Common myeloid progenitor, CD34-positive (primary cell): ENCODE measurements at regions not wholly inside any gene's neighbourhood (a gene's known extent, or its start where the extent isn't known, plus 50 kb on each side); places are given as distances from the start of the nearest gene placed in this dataset.
"Not testable (repeated sequence)": the region's sequence is repeated elsewhere in the genome, so short reads cannot be mapped to it uniquely, and the experiment has no call there.

ENCODE experiments used
- CTCF ChIA-PET: fragments of 350-600 bp; sonication (Branson Sonifier 250); formaldehyde crosslinking; loops from one replicate; lab custom pipeline; 2021; ENCODE audit warnings: antibody characterized with exemption; lab: Charles Lee
- POLR2A ChIA-PET: fragments of 350-600 bp; sonication (Branson Sonifier 250); formaldehyde crosslinking; loops from one replicate; lab custom pipeline; 2021; ENCODE audit warnings: antibody characterized with exemption; lab: Charles Lee
- DNase-seq, 3 donors: peaks; one replicate each; pipeline versions ENCODE4 v3.0.0 to v3.0.0-alpha.2; 2013
- H3K27ac ChIP-seq, 2 experiments: 1 replicate in 1 of 2; 2 replicates in 1 of 2; pipeline ENCODE4 v1.7.0; 2013; ENCODE audit warnings: inconsistent platforms in 2 of 2, low read length in 2 of 2, mild to moderate bottlenecking in 2 of 2, low read depth in 1 of 2, moderate library complexity in 1 of 2; ENCODE audit not compliant: severe bottlenecking in 2 of 2, insufficient read depth in 1 of 2, poor library complexity in 1 of 2
- H3K27me3 ChIP-seq, 5 experiments: replicated peaks in 2 of 5; 1 replicate in 3 of 5; 2 replicates in 2 of 5; pipeline versions ENCODE4 v1.6.1 to v1.7.0; 2013; ENCODE audit warnings: low read length in 4 of 5, mild to moderate bottlenecking in 2 of 5, moderate library complexity in 2 of 5, inconsistent platforms in 1 of 5; ENCODE audit not compliant: insufficient read depth in 5 of 5, control insufficient read depth in 4 of 5
- H3K36me3 ChIP-seq, 4 experiments: 1 replicate in 2 of 4; 2 replicates in 2 of 4; pipeline versions ENCODE4 v1.6.1 to v1.7.0; 2013; ENCODE audit warnings: low read length in 3 of 4, control low read depth in 1 of 4, mild to moderate bottlenecking in 1 of 4; ENCODE audit not compliant: control insufficient read depth in 4 of 4, insufficient read depth in 4 of 4
- H3K4me1 ChIP-seq, 4 experiments: 1 replicate in 3 of 4; 2 replicates in 1 of 4; pipeline versions ENCODE4 v1.6.1 to v1.7.1; 2013; ENCODE audit warnings: low read length in 3 of 4, mild to moderate bottlenecking in 3 of 4, control low read depth in 1 of 4, inconsistent platforms in 1 of 4, moderate library complexity in 1 of 4; ENCODE audit not compliant: control insufficient read depth in 4 of 4, insufficient read depth in 4 of 4; ENCODE audit errors: control extremely low read depth in 1 of 4
- H3K4me3 ChIP-seq, 7 experiments: 1 replicate in 4 of 7; 2 replicates in 3 of 7; pipeline versions ENCODE4 v1.5.1 to v1.7.0; 2013; ENCODE audit warnings: mild to moderate bottlenecking in 7 of 7, low read length in 6 of 7, moderate library complexity in 6 of 7, inconsistent platforms in 2 of 7, low read depth in 2 of 7, control low read depth in 1 of 7; ENCODE audit not compliant: insufficient read depth in 4 of 7, control insufficient read depth in 1 of 7; ENCODE audit errors: extremely low read depth in 1 of 7
- H3K9me3 ChIP-seq, 5 experiments: 1 replicate in 4 of 5; 2 replicates in 1 of 5; pipeline versions ENCODE4 v1.6.1 to v1.7.1; 2013; ENCODE audit warnings: low read length in 4 of 5, mild to moderate bottlenecking in 2 of 5, inconsistent platforms in 1 of 5, low read depth in 1 of 5, moderate library complexity in 1 of 5; ENCODE audit not compliant: control insufficient read depth in 4 of 5, insufficient read depth in 2 of 5; ENCODE audit errors: control extremely low read depth in 1 of 5
- WGBS: methylation state at CpG from one replicate; pipeline ENCODE4 v1.1.5; 2013; ENCODE audit not compliant: insufficient coverage; 5-methylcytosine and 5-hydroxymethylcytosine counted together

GRCh38 chrX:56029691-56030090, 202.5 kb upstream of the KLF8 start:
- WGBS: 93% methylated on average over 8 of the region's 8 CpGs
- no peak for DNase-seq
- POLR2A ChIA-PET: no interaction called here
- H3K4me3 ChIP-seq: no peak overlapping the region
- H3K4me1 ChIP-seq: no peaks in the 10 kb centered on the region
- peaks cover 0 to 6% (median 0%) of the 10 kb centered on the region in 5 experiments for H3K9me3 ChIP-seq
- no peak overlapping the region for H3K27ac ChIP-seq
- CTCF ChIA-PET: no interaction called here
- no peaks in the 10 kb centered on the region for H3K27me3 ChIP-seq
- H3K36me3 ChIP-seq: peaks cover 0 to 2% (median 0%) of the 10 kb centered on the region in 4 experiments

GRCh38 chrX:56031409-56031808, 200.7 kb upstream of the KLF8 start:
- 88% methylated on average over 13 of the region's 13 CpGs for WGBS
- Histone ChIP-seq H3K36me3 (peaks cover 0 to 2% (median 0%) of the 10 kb centered on the region in 4 experiments), H3K9me3 (peaks cover 0 to 6% (median 0%) of the 10 kb centered on the region in 5 experiments), H3K4me1 (no peaks in the 10 kb centered on the region), H3K4me3 (no peak overlapping the region), H3K27me3 (no peaks in the 10 kb centered on the region), H3K27ac (no peak overlapping the region)
- no peak for DNase-seq
- POLR2A ChIA-PET: no interaction called here
- CTCF ChIA-PET: no interaction called here

DNA sequence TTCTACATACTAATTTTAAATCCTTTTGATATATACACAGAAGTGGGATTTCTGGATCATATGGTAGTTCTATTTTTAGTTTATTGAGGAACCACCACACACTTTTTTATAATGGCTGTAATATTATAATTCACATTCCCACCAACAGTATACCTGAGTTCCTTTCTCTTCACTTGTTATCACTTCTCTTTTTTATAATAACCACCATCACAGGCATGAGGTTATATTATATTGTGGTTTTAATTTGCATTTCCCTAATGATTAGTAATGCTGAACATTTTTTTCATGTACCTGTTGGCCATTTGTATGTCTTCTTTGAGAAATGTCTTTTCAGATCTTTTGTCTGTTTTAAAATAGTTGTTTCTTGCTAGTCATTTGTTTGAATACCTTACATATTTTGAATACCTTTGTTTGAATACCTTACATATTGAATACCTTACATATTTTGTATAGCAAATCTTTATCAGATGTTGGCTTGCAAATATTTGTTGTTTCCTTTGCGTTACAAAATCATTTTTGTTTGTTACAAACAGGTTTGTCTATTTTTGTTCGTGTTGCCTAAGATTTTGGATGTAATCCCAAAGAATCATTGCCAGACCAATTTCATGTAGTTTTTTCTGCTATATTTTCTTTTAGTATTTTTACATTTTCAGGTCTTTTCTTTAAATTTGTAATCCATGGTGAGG, 198.5 kb upstream of the KLF8 start:
- Histone ChIP-seq H3K27me3 (no peaks in the 10 kb centered on the region), H3K27ac (no peak overlapping the region), H3K4me1 (no peaks in the 10 kb centered on the region), H3K9me3 (peaks cover 0 to 15% (median 0%) of the 10 kb centered on the region in 5 experiments), H3K4me3 (no peak overlapping the region), H3K36me3 (peaks cover 0 to under 1% (median 0%) of the 10 kb centered on the region in 4 experiments)
- POLR2A ChIA-PET: no interaction called here
- no CpG with 5 or more reads among the region's 2 CpGs for WGBS
- CTCF ChIA-PET: no interaction called here
- DNase-seq: no peak

GRCh38 chrX:56052673-56053330, 179.4 kb upstream of the KLF8 start:
- 79% methylated on average over 13 of the region's 22 CpGs for WGBS
- DNase-seq, H3K4me3 ChIP-seq, H3K27ac ChIP-seq, H3K36me3 ChIP-seq, H3K9me3 ChIP-seq, POLR2A ChIA-PET, H3K4me1 ChIP-seq, H3K27me3 ChIP-seq, CTCF ChIA-PET: not testable (repeated sequence)

DNA sequence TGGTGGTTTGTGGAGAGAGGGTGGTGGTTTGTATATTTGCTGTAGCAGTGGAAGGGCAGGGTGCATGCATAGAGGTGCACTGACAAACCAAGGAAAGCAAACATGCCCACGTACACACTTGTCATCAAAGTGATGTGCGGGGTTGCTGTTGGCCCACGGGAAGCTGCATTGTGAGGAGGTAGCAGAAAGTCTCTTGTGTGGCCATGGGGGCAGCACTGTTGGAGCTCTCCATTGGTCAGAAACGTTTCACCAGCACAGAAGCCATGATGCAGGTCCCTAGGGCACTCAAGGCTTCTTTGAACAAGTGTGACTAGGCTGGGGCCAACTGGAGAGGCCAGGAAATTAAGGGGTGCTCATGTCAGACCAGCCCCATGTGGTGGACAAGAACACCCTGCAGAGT, 174.8 kb upstream of the KLF8 start:
- 81% methylated on average over 4 of the region's 4 CpGs for WGBS
- H3K4me1 ChIP-seq: no peaks in the 10 kb centered on the region
- H3K36me3 ChIP-seq: no peaks in the 10 kb centered on the region
- H3K27ac ChIP-seq: no peak overlapping the region
- peaks cover 0 to 6% (median 0%) of the 10 kb centered on the region in 5 experiments for H3K9me3 ChIP-seq
- no peak overlapping the region for H3K4me3 ChIP-seq
- CTCF ChIA-PET: no interaction called here
- POLR2A ChIA-PET: no interaction called here
- DNase-seq: no peak
- H3K27me3 ChIP-seq: no peaks in the 10 kb centered on the region

DNA sequence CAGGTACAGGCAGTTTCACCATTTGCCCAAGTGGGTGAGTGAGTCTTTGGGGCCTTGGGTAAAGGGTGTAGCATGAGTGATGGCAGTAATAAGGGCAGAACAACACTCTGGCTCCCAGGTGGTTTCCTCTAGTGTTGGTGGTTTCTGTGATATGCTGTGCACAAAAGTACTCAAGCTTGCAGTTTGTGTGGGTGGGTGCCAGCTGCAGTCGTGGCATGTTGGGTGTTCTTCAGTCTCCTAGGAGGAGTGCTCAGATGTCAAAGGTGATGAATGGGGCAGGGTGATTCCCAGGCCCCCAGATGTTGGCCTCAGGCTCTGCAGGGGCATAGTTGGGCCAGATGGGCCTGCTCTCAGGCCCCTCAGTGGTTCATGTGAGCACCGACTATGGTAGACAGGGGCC, 166.1 kb upstream of the KLF8 start:
- Histone ChIP-seq H3K27me3 (no peaks in the 10 kb centered on the region), H3K9me3 (peaks cover 0 to 5% (median 3%) of the 10 kb centered on the region in 5 experiments), H3K36me3 (no peaks in the 10 kb centered on the region), H3K4me1 (peaks cover 0 to 19% (median 4%) of the 10 kb centered on the region in 4 experiments), H3K4me3 (no peak overlapping the region), H3K27ac (no peak overlapping the region)
- no CpG with 5 or more reads among the region's 2 CpGs for WGBS
- peak in 2 of 3 donors; percentile 5 to 27 for DNase-seq
- CTCF ChIA-PET: no interaction called here
- POLR2A ChIA-PET: no interaction called here

- DNase-seq: peak; percentile 25 to 84 (median 59)
- H3K36me3 ChIP-seq: no peaks in the 10 kb centered on the region
- peak overlapping the region in 1 of 2 experiments; percentile 32 for H3K27ac ChIP-seq
- peaks cover 0 to 19% (median 4%) of the 10 kb centered on the region in 4 experiments for H3K4me1 ChIP-seq
- POLR2A ChIA-PET: no interaction called here
- 36% methylated on average over 4 of the region's 4 CpGs for WGBS
- no peaks in the 10 kb centered on the region for H3K27me3 ChIP-seq
- H3K9me3 ChIP-seq: peaks cover 0 to 5% (median 1%) of the 10 kb centered on the region in 5 experiments
- H3K4me3 ChIP-seq: peak overlapping the region in 1 of 7 experiments; percentile 23
- CTCF ChIA-PET: no interaction called here
These were observed 163.8 kb upstream of the KLF8 start for GRCh38 chrX:56068274-56068758.
